Activated T-helper 17 cell treated with anti-CD3 and anti-CD28 coated beads, Interleukin-2, amount 50 U/mL, for 72 hours (primary cell): ENCODE measurements at regions not wholly inside any gene's neighbourhood (a gene's known extent, or its start where the extent isn't known, plus 50 kb on each side); places are given as distances from the start of the nearest gene placed in this dataset.

Experiments
- ATAC-seq: fragments of 150-1000 bp; cut with Tn5 transposase; replicated peaks from 2 replicates; pipeline ENCODE4 v1.10.0; 2021; ENCODE audit warnings: mild to moderate bottlenecking, moderate library complexity
- H3K27ac Mint-ChIP-seq: one replicate; pipeline ENCODE4 v1.8.0; 2022; ENCODE audit warnings: mixed read lengths
- H3K27me3 Mint-ChIP-seq: one replicate; pipeline ENCODE4 v1.8.0; 2022; ENCODE audit warnings: mixed read lengths
- H3K36me3 Mint-ChIP-seq: one replicate; pipeline ENCODE4 v1.8.0; 2022; ENCODE audit warnings: low read depth, mild to moderate bottlenecking, mixed read lengths
- H3K4me1 Mint-ChIP-seq: one replicate; pipeline ENCODE4 v1.8.0; 2022; ENCODE audit warnings: mixed read lengths
- H3K4me3 Mint-ChIP-seq: one replicate; pipeline ENCODE4 v1.8.0; 2022; ENCODE audit warnings: mild to moderate bottlenecking, mixed read lengths
- H3K9me3 Mint-ChIP-seq: one replicate; pipeline ENCODE4 v1.8.0; 2022; ENCODE audit warnings: mixed read lengths

- no peaks in the 10 kb centered on the region for H3K36me3 Mint-ChIP-seq
- ATAC-seq, result no peak
- no peak overlapping the region for H3K4me3 Mint-ChIP-seq
- no peaks in the 10 kb centered on the region for H3K4me1 Mint-ChIP-seq
- no peaks in the 10 kb centered on the region for H3K9me3 Mint-ChIP-seq
- H3K27me3 Mint-ChIP-seq, result peaks cover 9% of the 10 kb centered on the region
- H3K27ac Mint-ChIP-seq, result no peak overlapping the region
Measured at GRCh38 chr14:61167642-61168041, 113.5 kb downstream of the TMEM30B start.

GRCh38 chr14:61160798-61161197 lies 120.3 kb downstream of the TMEM30B start:
- Mint-ChIP-seq H3K27me3 (peaks cover 16% of the 10 kb centered on the region), H3K4me3 (no peak overlapping the region), H3K27ac (no peak overlapping the region), H3K9me3 (no peaks in the 10 kb centered on the region), H3K4me1 (no peaks in the 10 kb centered on the region), H3K36me3 (no peaks in the 10 kb centered on the region)
- ATAC-seq, result no peak

GRCh38 chr14:61154641-61155040 lies 126.5 kb downstream of the TMEM30B start:
- Mint-ChIP-seq H3K4me1 (no peaks in the 10 kb centered on the region), H3K9me3 (peaks cover 4% of the 10 kb centered on the region), H3K36me3 (no peaks in the 10 kb centered on the region), H3K4me3 (no peak overlapping the region), H3K27me3 (peaks cover 14% of the 10 kb centered on the region), H3K27ac (no peak overlapping the region)
- ATAC-seq, result no peak

- ATAC-seq, result no peak
- Mint-ChIP-seq H3K27ac (no peak overlapping the region), H3K27me3 (peaks cover 14% of the 10 kb centered on the region), H3K4me1 (no peaks in the 10 kb centered on the region), H3K36me3 (no peaks in the 10 kb centered on the region), H3K9me3 (peaks cover 4% of the 10 kb centered on the region), H3K4me3 (no peak overlapping the region)
Measured at GRCh38 chr14:61153914-61154545, 127.1 kb downstream of the TMEM30B start.

GRCh38 chr14:61153431-61153830 lies 127.7 kb downstream of the TMEM30B start:
- Mint-ChIP-seq H3K36me3 (no peaks in the 10 kb centered on the region), H3K4me3 (no peak overlapping the region), H3K9me3 (peaks cover 4% of the 10 kb centered on the region), H3K27me3 (peaks cover 14% of the 10 kb centered on the region), H3K27ac (no peak overlapping the region), H3K4me1 (no peaks in the 10 kb centered on the region)
- ATAC-seq, result no peak

GRCh38 chr14:61152851-61153364 lies 128.2 kb downstream of the TMEM30B start:
- Mint-ChIP-seq H3K27ac (no peak overlapping the region), H3K27me3 (peaks cover 14% of the 10 kb centered on the region), H3K4me1 (no peaks in the 10 kb centered on the region), H3K4me3 (no peak overlapping the region), H3K9me3 (peaks cover 4% of the 10 kb centered on the region), H3K36me3 (no peaks in the 10 kb centered on the region)
- ATAC-seq, result no peak

GRCh38 chr14:61151251-61151650 lies 129.9 kb downstream of the TMEM30B start:
- no peak overlapping the region for H3K27ac Mint-ChIP-seq
- ATAC-seq, result no peak
- H3K9me3 Mint-ChIP-seq, result peaks cover 4% of the 10 kb centered on the region
- H3K27me3 Mint-ChIP-seq, result peaks cover 14% of the 10 kb centered on the region
- H3K36me3 Mint-ChIP-seq, result no peaks in the 10 kb centered on the region
- no peaks in the 10 kb centered on the region for H3K4me1 Mint-ChIP-seq
- no peak overlapping the region for H3K4me3 Mint-ChIP-seq

- Mint-ChIP-seq H3K27me3 (peaks cover 14% of the 10 kb centered on the region), H3K4me3 (no peak overlapping the region), H3K36me3 (no peaks in the 10 kb centered on the region), H3K9me3 (peaks cover 4% of the 10 kb centered on the region), H3K4me1 (no peaks in the 10 kb centered on the region), H3K27ac (no peak overlapping the region)
- no peak for ATAC-seq
Measured at GRCh38 chr14:61150851-61151250, 130.3 kb downstream of the TMEM30B start.

GRCh38 chr14:61149896-61150295 lies 131.2 kb downstream of the TMEM30B start:
- H3K27ac Mint-ChIP-seq, result no peak overlapping the region
- peaks cover 4% of the 10 kb centered on the region for H3K9me3 Mint-ChIP-seq
- no peaks in the 10 kb centered on the region for H3K4me1 Mint-ChIP-seq
- H3K36me3 Mint-ChIP-seq, result no peaks in the 10 kb centered on the region
- no peak for ATAC-seq
- H3K4me3 Mint-ChIP-seq, result no peak overlapping the region
- peaks cover 14% of the 10 kb centered on the region for H3K27me3 Mint-ChIP-seq

GRCh38 chr14:61148742-61149350 lies 132.3 kb downstream of the TMEM30B start:
- no peaks in the 10 kb centered on the region for H3K4me1 Mint-ChIP-seq
- no peak overlapping the region for H3K4me3 Mint-ChIP-seq
- H3K9me3 Mint-ChIP-seq, result peaks cover 9% of the 10 kb centered on the region
- no peak overlapping the region for H3K27ac Mint-ChIP-seq
- H3K36me3 Mint-ChIP-seq, result no peaks in the 10 kb centered on the region
- no peak for ATAC-seq
- H3K27me3 Mint-ChIP-seq, result peaks cover 11% of the 10 kb centered on the region

GRCh38 chr14:61147831-61148549 lies 133.1 kb downstream of the TMEM30B start:
- Mint-ChIP-seq H3K27me3 (peaks cover 10% of the 10 kb centered on the region), H3K27ac (no peak overlapping the region), H3K4me3 (no peak overlapping the region), H3K36me3 (no peaks in the 10 kb centered on the region), H3K4me1 (no peaks in the 10 kb centered on the region), H3K9me3 (peaks cover 13% of the 10 kb centered on the region)
- ATAC-seq, result no peak

GRCh38 chr14:61147381-61147821 lies 133.7 kb downstream of the TMEM30B start:
- no peak for ATAC-seq
- Mint-ChIP-seq H3K4me3 (no peak overlapping the region), H3K36me3 (no peaks in the 10 kb centered on the region), H3K27ac (no peak overlapping the region), H3K9me3 (peaks cover 13% of the 10 kb centered on the region), H3K27me3 (peaks cover 8% of the 10 kb centered on the region), H3K4me1 (no peaks in the 10 kb centered on the region)

GRCh38 chr14:61146899-61147298 lies 134.2 kb downstream of the TMEM30B start:
- H3K27ac Mint-ChIP-seq, result no peak overlapping the region
- H3K36me3 Mint-ChIP-seq, result no peaks in the 10 kb centered on the region
- H3K9me3 Mint-ChIP-seq, result peaks cover 13% of the 10 kb centered on the region
- H3K27me3 Mint-ChIP-seq, result peaks cover 8% of the 10 kb centered on the region
- no peak for ATAC-seq
- H3K4me1 Mint-ChIP-seq, result no peaks in the 10 kb centered on the region
- no peak overlapping the region for H3K4me3 Mint-ChIP-seq

GRCh38 chr14:61145903-61146481 lies 135.1 kb downstream of the TMEM30B start:
- no peaks in the 10 kb centered on the region for H3K4me1 Mint-ChIP-seq
- ATAC-seq, result no peak
- H3K9me3 Mint-ChIP-seq, result peaks cover 9% of the 10 kb centered on the region
- H3K27ac Mint-ChIP-seq, result no peak overlapping the region
- no peaks in the 10 kb centered on the region for H3K36me3 Mint-ChIP-seq
- no peak overlapping the region for H3K4me3 Mint-ChIP-seq
- peaks cover 4% of the 10 kb centered on the region for H3K27me3 Mint-ChIP-seq
